C4-2B (cell line): ENCODE measurements at regions not wholly inside any gene's neighbourhood (a gene's known extent, or its start where the extent isn't known, plus 50 kb on each side); places are given as distances from the start of the nearest gene placed in this dataset.

Experiments used
- H3K27ac ChIP-seq: fragments of 450-650 bp; 2 replicates; pipeline ENCODE4 v1.5.1; 2017
- CTCF ChIP-seq: fragments of 450-650 bp; conservative IDR thresholded peaks from 2 replicates; pipeline ENCODE4 v1.5.1; 2017; ENCODE audit warnings: mild to moderate bottlenecking
- ZFX ChIP-seq: fragments of 450-650 bp; IDR thresholded peaks from 2 replicates; pipeline ENCODE4 v1.6.1; 2017

- H3K27ac ChIP-seq: no peak overlapping the region
- TF ChIP-seq CTCF (no peak), ZFX (no peak)
Measured at GRCh38 chr1:4048921-4049320, 148.8 kb upstream of the C1orf174 start.

- H3K27ac ChIP-seq: no peak overlapping the region
- TF ChIP-seq ZFX (no peak), CTCF (no peak)
Measured at GRCh38 chr1:4050998-4051397, 150.9 kb upstream of the C1orf174 start.

GRCh38 chr1:4052657-4053056 lies 152.6 kb upstream of the C1orf174 start:
- no peak overlapping the region for H3K27ac ChIP-seq
- no peak for TF ChIP-seq ZFX
- TF ChIP-seq CTCF: no peak

- H3K27ac ChIP-seq: no peak overlapping the region
Measured at GRCh38 chr1:4053160-4053748, 153.2 kb upstream of the C1orf174 start.

GRCh38 chr1:4053774-4054173 lies 153.7 kb upstream of the C1orf174 start:
- H3K27ac ChIP-seq: no peak overlapping the region
- TF ChIP-seq ZFX: no peak
- TF ChIP-seq CTCF: no peak

More at GRCh38 chr1:4053160-4053748, 153.2 kb upstream of the C1orf174 start:
- TF ChIP-seq CTCF: no peak

GRCh38 chr1:4055294-4055967 lies 155.4 kb upstream of the C1orf174 start:
- no peak for TF ChIP-seq ZFX
- TF ChIP-seq CTCF: no peak
- H3K27ac ChIP-seq: no peak overlapping the region

- TF ChIP-seq ZFX (no peak), CTCF (no peak)
- no peak overlapping the region for H3K27ac ChIP-seq
Measured at GRCh38 chr1:4056422-4056821, 156.3 kb upstream of the C1orf174 start.
